Left cardiac atrium (tissue), 4 donors: ENCODE measurements at regions not wholly inside any gene's neighbourhood (a gene's known extent, or its start where the extent isn't known, plus 50 kb on each side); places are given as distances from the start of the nearest gene placed in this dataset.

ENCODE experiments used
- ATAC-seq, 2 donors: fragments of 200-7000 bp; cut with Tn5 transposase; one replicate each; pipeline ENCODE4 v1.9.1; 2020; ENCODE audit warnings: mild to moderate bottlenecking in 2 of 2, moderate library complexity in 2 of 2
- DNase-seq: peaks from one replicate; pipeline ENCODE4 v3.0.0-alpha.2; 2020
- intact Hi-C, 2 donors: fragments of 100-400 bp; cut with DNase I; formaldehyde crosslinking; loops; one replicate each; pipeline versions ENCODE4 v1.14.1 to v1.15.1; 2022 to 2023
- donor health status: DM: no; HTN: yes; CAD: no.
- donor health status: DM: no; HTN: yes; CAD: no; lungs with severe emphysema.
- donor health status: DM: yes; HTN: yes; CAD: no.
- donor health status: Dilated cardiomyopathy.

DNA sequence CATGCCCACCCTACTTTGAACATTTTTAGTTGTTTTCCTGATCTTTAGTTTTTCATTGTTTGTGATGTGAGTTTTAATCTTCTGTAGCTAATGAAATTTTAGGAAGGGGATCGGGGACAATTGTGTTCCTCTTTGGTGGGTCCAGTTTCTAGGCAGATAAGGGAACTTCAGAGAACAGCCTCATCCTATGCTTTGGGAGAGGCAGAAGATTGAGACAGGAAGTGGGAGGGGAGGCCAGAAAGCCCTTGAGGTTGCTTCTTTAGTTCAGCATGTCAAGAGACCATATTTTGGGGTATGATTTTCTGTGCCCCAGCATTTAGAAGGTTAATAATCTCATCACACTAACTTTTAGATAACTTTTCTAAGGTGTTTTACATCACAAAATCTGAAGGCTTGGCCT is 191.0 kb downstream of the TANC2 start:
- intact Hi-C loops, result no loop called here
- DNase-seq (no peak), ATAC-seq (no peak)

DNA sequence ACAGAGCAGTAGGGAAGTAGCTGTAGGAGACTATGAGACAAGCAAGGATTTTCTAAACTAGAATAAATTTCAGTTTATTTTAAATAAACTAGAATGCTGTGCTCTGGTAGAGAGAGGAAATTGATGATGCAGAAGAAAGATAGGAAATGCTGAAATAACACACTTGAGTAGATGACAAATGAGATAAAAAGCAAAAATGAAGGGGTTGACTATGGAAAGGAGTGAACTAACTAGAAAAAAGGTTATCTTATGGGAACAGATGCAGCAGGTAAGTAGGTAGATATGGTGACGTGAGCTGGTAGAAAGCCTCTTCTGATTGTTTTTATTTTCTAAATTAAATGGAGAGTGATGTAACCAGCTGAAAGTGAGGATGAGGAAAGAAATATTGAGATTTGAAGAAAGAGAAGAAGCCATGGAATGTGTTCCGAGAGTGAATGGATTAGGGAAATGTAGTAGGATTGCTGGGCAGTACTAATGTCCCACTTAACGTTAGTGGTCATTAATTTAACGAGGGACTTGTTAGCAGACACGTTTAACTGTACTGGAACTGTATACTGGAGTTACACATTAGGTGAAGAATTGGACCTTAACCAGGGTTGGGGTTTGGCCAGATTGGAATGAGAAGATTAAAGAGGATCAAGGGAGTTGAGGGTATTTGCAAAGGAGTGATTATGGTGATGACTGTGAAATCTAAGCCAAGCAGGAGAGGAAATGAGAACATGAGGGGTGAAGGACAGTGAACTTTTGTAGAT is 196.5 kb downstream of the TANC2 start:
- no peak for ATAC-seq
- DNase-seq, result no peak
- intact Hi-C loops, result no loop called here

DNA sequence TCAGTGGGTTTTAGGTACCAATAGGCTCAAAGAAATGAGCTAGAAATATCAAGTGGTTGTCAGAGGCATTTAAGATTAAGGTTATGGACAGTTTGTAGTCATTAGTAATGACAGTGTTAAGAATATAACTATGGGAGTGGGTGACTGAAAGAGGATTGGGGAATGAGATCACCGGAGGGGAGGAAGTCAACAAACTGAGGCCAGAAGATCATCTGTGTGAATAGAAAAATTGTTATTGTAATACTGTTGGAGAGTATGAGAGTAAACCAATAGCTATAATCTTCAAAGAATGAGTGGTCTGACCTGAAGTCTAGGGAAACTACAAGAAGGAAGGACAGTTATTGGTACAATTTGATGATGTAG is 197.1 kb downstream of the TANC2 start:
- DNase-seq, result no peak
- ATAC-seq, result no peak
- intact Hi-C loops, result no loop called here

DNA sequence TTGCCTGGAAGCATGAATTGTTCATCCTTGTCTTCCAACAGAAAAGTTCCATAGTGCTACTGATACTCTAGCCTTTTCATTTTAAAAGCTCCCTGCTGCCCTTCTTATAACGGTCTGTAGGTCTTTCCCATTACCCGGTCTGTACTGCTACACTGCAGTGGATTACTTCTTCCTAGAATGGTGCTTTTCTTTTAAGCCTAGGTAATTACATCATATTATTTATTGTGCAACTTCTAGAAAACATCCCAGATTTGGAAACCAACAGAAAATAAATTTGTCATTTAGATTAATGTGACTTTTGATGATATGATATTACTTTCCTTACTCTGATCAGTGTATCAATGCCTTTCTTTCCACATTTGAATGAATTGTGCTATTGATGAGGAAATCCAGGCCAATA is 199.4 kb downstream of the TANC2 start:
- intact Hi-C loops, result no loop called here

DNA sequence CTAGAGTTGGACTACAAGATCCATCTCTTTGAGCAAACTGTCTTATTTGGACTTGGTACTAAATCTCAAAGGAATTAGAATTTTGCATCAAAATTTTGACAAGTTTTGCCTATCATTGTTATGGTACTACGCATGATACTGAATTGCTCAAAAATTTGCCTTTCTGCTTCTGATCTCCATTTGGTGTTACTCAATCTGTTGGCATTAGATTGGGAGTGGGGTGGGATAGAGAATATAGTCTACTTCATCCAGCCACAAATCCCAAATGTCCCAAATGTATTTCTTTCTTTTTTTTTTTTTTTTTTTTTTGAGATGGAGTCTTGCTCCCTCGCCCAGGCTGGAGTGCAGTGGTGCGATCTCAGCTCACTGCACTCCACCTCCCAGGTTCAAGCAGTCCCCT is 204.8 kb downstream of the TANC2 start:
- intact Hi-C loops, result no loop called here
- no peak for DNase-seq
- no peak for ATAC-seq

More for the DNA sequence above, 199.4 kb downstream of the TANC2 start:
- ATAC-seq (no peak), DNase-seq (no peak)

DNA sequence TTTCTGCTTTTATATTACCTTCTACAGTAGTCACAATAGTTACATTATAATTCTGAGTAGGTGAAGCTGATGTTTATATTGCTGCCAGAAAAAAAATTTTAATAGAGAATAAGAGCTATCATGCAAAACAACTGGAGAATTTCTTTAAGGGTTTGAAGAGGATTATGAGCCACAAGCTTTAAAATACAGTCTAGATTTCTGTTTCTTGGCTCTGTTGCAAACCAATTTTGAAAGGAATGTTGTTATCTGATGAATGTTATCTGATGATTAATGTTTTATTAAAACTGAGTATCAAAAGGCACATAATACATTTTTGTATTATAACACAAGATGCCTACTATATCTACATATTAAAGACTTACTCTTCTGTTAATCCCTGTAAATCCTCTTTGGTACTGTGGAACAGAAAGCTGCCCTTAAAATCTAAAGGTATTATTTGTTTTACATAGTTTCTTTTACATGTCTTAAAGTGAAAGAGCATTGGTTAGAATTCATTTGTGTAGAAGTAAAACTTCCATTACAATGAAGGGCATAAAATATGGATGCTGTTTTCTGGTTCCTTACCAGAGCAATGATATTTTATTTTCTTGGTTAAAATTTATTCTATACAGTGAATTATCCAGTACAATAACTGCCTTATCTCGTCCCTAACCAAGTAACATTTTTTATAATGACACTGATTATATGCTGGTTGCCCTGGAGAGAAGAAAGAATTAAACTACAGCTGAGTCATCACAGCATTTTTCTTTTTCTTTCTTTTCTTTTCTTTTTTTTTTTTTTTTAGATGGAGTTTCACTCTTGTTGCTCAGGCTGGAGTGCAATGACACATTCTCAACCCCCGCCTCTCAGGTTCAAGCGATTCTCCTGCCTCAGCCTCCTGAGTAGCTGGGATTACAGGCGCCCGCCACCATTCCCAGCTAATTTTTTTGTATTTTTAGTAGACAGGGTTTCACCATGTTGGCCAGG is 205.7 kb downstream of the TANC2 start:
- no peak for ATAC-seq

DNA sequence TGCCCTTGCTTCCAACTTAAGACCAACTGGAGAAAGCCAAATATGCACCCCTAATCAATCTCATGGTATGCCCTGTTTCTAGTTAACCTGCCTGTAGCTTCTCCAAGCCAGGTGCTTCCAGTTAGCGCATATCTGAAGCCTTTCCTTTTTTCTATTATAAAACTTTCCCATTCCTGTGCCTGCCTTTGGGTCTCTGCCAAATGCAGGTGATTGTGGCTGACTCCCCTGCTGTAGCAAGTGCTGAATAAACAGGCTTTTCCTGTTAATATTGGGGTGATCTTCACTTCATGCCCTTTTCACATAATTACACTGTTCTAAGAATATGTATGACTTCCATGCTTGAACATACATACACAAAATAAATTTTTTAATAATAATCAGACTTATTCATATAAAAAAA is 207.4 kb downstream of the TANC2 start:
- no peak for ATAC-seq
- intact Hi-C loops, result no loop called here

More for the DNA sequence above, 205.7 kb downstream of the TANC2 start:
- no peak for DNase-seq
- intact Hi-C loops, result no loop called here

DNA sequence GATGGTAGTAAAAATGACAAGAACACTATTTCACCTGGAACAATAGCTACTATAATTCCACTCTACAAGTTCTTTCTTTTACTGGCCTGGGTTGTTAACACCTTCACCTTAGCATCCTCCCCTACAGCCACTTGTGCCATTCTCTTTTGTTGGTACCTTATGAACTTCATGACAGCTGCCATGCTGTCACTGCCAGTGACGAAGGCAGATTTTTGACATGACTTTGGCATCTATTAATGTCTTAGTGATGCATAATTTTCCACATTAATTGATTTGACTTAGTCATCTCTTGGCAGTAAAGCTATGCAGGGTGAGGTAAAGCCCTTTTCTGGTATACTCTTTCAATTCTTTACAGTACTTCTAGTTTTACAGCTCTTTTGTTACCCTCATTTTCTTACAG is 207.9 kb downstream of the TANC2 start:
- ATAC-seq, result no peak
- intact Hi-C loops, result no loop called here
- DNase-seq, result no peak

More for the DNA sequence above, 207.4 kb downstream of the TANC2 start:
- DNase-seq, result no peak

DNA sequence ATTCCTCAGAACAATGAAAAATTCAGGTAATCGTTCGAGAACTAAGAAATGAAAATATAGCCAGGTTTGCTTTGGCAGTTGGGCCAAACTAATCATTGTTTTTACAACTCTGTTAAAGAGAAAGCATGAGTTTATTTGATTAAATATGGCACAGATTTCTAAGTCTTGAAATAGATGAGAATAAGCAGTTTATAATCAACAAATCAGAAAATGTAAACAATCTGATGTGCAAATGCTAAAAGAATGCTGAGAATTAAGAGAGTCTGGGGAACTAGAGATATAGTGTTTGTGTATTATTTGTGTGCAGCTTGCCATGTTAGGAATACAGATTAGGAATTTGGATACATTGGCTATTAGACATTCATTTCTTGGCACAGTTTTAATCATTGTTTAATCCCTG is 212.5 kb downstream of the TANC2 start:
- intact Hi-C loops, result no loop called here
- no peak for DNase-seq
- no peak for ATAC-seq

DNA sequence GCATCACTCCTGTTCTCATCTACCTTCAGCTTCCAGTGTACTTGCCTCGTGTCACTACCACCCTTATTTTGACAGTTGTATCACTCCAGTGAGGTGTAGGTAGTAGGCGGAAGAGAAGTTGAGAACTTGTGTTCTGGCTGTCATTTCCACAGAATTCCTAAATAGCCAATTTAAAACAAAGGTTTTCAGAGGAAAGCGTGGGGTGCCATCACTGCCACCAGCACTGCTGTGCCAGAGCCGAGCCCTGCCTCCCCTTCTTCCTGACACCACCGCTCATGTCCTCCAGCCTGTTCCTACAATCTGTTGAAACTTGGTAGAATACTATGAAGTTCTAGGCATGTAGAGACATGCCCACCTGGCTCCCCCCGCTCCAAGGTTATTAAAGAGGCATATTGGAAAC is 215.8 kb downstream of the TANC2 start:
- no peak for DNase-seq
- intact Hi-C loops, result no loop called here
- ATAC-seq, result no peak

DNA sequence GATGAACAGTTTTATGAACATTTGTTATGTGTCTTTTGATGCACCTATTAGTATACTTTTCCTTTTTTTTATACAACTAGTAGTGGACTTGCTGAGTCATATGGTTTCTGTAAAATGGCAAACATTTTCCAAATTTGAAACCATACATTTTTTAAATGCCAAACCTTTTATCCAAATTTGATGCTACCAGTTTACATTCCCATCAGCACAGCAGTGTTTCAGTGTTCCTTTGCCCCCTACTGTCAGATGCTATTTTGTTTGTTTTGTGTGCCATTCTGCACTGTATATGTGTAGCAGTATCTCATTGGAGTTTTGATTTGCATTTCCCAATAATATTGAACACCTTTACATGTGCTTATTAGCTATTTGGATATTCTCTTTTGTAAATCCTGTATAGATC is 219.4 kb downstream of the TANC2 start:
- DNase-seq (no peak), ATAC-seq (no peak)
- intact Hi-C loops, result no loop called here

DNA sequence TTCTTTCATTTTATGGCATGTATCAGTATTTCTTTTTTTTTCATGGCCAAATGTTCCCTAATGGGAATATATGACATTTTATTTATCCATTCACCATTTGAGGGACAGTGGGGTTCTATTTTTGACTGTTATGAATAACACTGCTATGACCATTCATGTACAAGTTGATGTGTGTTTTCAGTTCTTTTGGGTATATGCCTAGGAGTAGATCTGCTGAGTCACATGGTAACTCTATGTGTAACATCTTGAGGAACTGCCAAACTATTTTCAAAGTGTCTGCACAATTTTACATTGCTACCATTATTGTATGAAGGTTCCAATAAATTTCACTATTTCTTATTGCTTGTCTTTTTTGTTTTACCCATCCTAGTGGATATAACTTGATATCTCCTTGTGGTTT is 223.0 kb downstream of the TANC2 start:
- intact Hi-C loops, result no loop called here
- ATAC-seq (peak in 1 of 2 donors; percentile 64), DNase-seq (no peak)

DNA sequence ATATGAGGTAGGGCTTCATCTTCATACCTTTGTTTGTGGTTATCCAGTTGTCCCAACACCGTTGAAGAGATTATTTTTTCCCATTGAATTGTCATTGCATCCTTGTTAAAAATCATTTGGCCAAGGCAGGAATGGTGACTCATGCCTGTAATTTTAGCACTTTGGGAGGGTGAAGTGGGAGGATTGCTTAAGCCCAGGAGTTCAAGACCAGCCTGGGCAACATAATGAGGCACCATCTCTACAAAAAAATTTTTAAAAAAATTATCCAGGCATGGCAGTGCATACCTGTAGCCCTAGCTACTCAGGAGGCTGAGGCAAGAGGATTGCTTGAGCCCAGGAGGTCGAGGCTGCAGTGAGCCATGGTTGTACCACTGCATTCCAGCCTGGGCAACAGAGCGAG is 223.9 kb downstream of the TANC2 start:
- no peak for DNase-seq
- intact Hi-C loops, result no loop called here
- no peak for ATAC-seq

DNA sequence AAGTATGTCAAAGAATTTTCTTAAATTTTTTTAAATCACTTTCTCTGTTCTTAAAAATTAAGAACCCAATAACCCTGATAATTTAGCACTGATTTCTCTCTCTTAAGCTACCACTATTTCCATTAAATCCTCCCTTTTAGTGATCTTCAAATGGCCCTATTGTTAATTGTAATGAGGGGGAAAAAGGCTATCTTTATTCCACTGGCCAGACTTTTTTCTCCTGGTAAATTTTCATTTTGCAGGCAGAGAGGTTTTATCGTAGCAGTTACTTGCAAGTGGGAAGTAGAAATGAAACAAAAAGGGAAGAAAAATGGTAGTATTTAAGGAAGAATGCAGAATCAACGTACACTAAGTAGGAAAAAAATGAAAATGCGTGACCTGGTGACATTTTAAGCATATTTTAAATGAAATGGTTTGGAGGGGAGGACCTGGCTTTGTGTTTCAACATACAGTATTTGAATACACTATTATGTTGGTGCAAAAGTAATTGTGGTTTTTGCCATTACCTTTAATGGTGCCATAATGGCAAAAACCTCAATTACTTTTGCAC is 224.9 kb downstream of the TANC2 start:
- DNase-seq (no peak), ATAC-seq (no peak)
- intact Hi-C loops, result no loop called here

DNA sequence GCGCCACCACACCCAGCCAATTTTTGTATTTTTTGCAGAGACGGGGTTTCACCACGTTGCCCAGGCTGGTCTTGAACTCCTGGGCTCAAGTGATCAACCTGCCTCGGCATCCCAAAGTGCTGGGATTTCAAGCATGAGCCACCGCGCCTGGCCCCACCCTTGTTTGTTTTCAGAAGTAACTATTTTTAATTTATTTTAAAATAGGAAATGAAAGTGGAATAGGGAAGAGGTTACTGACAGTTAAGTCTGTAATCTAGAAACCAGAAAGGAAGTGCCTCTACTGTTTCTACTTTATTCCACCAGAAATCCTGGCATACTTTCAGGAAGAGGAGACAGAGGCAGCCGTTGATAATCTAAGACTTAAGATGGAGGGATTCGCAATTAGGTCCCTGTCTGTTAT is 225.6 kb downstream of the TANC2 start:
- DNase-seq (peak; percentile 25), ATAC-seq (no peak)
- intact Hi-C loops, result no loop called here

DNA sequence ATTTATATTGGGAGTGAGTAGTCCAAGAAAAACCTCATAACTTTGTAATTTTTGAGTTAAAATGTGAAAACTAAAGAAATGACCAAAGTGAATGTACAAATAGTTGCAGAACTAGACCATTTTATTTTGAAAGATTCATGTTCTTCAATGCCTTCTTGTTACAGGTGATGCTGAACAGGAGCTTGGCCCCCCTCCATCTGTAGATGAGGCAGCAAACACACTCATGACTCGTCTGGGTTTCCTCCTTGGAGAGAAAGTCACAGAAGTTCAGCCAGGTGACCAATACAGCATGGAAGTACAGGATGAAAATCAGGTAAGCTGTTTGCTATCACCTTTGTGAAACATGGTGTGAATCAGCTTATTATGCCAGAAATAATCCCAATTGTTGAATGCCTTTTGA is 227.8 kb downstream of the TANC2 start:
- ATAC-seq (no peak), DNase-seq (no peak)
- intact Hi-C loops, result no loop called here

DNA sequence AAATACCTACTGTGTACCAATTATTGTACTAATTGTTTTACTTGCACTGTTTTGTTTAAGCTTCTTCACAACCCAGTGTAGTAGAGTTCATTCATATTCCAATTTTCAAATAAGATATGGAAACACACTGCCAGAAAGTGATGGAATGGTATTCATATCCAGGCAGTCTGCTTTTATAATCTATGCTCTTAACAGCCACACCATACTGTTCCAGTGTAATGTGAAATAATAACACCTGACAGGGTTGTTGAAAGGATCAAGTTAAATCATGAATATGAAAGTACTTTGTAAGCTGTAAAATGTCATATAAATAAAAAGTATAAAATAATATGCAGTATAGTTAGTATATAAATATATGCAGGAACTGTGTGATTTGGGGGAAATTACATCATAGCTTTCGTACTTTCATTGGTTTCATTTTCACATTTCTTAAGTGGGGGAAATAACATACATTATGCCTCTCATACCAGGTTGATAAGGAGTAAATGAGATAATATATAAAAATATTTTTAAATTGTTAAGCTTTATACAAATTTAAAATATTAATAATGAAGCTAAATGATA is 230.8 kb downstream of the TANC2 start:
- DNase-seq, result no peak
- ATAC-seq, result no peak
- intact Hi-C loops, result no loop called here

DNA sequence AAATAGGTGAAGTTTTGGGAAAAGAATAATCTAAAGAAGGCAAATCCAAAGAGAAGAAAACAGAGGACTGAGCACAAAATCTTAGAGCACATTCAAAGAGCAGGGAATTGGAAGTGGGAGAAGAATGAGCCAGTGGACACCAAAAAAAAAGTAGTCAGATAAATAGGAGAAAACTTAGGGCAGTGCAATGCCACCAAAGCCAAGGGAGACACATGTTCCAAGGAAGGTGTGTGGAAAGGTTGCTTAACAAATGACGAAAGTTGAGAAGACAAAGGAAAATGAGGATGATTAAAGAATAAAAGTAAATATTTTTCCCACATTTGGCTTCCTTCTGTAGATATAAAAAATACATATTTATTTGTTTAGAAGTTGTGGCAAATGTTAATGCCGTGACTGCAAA is 237.6 kb downstream of the TANC2 start:
- intact Hi-C loops, result no loop called here
- ATAC-seq (no peak), DNase-seq (no peak)

DNA sequence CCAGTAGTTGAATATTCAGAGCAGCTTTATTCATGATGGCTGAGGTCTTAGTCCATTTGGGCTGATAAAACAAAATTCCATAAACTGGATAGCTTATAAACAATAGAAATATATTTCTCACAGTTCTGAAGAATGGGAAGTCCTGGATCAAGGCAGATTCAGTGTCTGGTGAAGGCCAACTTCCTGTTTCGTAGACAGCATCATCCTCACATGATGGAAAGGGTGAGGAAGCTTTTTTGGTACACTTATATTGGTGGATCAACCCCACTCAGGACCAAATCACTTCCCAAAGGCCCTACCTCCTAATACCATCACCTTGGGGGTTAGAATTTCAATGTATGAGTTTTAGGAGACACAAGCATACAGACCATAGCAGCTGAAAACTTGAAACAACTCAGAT is 224.2 kb downstream of the CYB561 start:
- intact Hi-C loops, result no loop called here
- no peak for DNase-seq
- ATAC-seq, result peak in 1 of 2 donors; percentile 27

DNA sequence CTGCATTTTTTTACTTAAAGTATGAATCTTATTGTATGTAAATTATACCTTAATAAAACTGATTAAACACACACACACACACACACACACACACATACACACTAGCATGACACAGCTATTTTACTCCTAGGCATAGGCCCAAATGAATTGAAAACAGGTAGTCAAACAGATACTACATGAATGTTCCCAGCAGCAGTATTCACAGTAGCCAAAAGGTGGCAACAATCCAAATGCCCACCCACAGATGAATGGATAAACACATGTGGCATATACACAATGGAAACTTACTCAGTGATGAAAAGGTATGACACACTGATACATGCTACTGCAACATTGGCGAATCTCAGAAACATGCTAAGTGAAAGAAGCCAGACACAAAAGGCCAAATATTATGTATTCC is 223.5 kb downstream of the CYB561 start:
- DNase-seq (no peak), ATAC-seq (no peak)
- intact Hi-C loops, result no loop called here
